ENCODE measurements at regions not wholly inside any gene's neighbourhood (a gene's known extent, or its start where the extent isn't known, plus 50 kb on each side); places are given as distances from the start of the nearest gene placed in this dataset.

- TF ChIP-seq MYC (IDR thresholded peaks at IDR 0.05; ENCODE audit: borderline replicate concordance, low read length) (no peak), HDAC2 (IDR thresholded peaks at IDR 0.05) (no peak), POLR2A (IDR thresholded peaks at IDR 0.05; ENCODE audit: low read length) (no peak), SMC3 (IDR thresholded peaks at IDR 0.05) (no peak), NFE2L2 (conservative IDR thresholded peaks at IDR 0.05; ENCODE audit: low read length) (no peak), CHD4 (IDR thresholded peaks at IDR 0.05; ENCODE audit: borderline replicate concordance) (no peak)
- TF ChIP-seq, protein P1, sequence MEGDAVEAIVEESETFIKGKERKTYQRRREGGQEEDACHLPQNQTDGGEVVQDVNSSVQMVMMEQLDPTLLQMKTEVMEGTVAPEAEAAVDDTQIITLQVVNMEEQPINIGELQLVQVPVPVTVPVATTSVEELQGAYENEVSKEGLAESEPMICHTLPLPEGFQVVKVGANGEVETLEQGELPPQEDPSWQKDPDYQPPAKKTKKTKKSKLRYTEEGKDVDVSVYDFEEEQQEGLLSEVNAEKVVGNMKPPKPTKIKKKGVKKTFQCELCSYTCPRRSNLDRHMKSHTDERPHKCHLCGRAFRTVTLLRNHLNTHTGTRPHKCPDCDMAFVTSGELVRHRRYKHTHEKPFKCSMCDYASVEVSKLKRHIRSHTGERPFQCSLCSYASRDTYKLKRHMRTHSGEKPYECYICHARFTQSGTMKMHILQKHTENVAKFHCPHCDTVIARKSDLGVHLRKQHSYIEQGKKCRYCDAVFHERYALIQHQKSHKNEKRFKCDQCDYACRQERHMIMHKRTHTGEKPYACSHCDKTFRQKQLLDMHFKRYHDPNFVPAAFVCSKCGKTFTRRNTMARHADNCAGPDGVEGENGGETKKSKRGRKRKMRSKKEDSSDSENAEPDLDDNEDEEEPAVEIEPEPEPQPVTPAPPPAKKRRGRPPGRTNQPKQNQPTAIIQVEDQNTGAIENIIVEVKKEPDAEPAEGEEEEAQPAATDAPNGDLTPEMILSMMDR (IDR thresholded peaks at IDR 0.05) = no peak
- TF ChIP-seq, protein P2, sequence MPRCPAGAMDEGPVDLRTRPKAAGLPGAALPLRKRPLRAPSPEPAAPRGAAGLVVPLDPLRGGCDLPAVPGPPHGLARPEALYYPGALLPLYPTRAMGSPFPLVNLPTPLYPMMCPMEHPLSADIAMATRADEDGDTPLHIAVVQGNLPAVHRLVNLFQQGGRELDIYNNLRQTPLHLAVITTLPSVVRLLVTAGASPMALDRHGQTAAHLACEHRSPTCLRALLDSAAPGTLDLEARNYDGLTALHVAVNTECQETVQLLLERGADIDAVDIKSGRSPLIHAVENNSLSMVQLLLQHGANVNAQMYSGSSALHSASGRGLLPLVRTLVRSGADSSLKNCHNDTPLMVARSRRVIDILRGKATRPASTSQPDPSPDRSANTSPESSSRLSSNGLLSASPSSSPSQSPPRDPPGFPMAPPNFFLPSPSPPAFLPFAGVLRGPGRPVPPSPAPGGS (IDR thresholded peaks at IDR 0.05) = no peak
Measured at GRCh38 chr4:11494232-11494631, 65.5 kb upstream of the HS3ST1 start.
